Hematopoietic multipotent progenitor cell treated with erythropoietin and hydrocortisone succinate and interleukin-3 and kit ligand, for 4 days (in vitro differentiated cells): ENCODE measurements at regions not wholly inside any gene's neighbourhood (a gene's known extent, or its start where the extent isn't known, plus 50 kb on each side); places are given as distances from the start of the nearest gene placed in this dataset.
A peak's percentile ranks its signal among the peaks of the same experiment; 100 is the strongest.

Source experiments
- DNase-seq: peaks from one replicate; pipeline ENCODE4 v3.0.0-alpha.2; 2015

DNA sequence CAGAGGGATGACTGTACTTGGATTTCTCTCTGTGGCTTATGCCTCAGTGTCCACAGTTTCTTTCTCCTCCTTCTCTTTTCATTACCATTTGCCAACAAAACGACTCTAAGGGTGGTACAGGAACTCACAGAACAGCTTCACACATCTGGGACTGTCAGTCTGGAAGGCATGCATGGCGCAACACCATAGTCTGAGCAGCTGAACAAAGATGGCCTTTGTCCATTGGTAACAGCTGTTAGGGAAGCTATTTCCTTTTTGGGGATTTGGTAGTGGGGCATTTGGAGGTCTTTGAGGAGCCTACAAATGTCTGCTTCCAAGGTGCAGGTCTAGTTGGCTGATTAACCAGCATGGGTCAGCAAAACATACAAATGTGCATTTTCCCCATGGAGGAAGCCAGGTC, 81.4 kb upstream of the PCDH8 start:
- no peak for DNase-seq

DNA sequence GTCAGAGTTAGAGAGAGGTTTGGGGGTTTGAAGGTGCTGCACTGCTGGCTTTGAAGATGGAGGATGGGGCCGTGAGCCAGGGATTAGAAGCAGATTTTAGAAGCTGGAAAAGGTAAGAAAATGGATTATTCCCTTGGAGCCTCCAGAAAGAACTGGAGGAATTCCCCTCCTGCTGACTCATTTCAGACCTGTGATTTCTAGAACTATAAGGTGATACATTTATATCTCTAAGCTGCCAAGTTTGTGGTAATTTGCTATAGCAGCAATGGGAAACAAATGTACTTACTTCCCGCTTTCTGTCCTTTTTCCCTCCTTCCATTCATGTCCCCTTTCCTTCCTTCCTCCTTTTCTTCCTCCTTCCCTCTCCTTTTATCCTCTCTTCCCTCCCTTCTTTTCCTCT, 78.5 kb upstream of the PCDH8 start:
- DNase-seq: no peak

DNA sequence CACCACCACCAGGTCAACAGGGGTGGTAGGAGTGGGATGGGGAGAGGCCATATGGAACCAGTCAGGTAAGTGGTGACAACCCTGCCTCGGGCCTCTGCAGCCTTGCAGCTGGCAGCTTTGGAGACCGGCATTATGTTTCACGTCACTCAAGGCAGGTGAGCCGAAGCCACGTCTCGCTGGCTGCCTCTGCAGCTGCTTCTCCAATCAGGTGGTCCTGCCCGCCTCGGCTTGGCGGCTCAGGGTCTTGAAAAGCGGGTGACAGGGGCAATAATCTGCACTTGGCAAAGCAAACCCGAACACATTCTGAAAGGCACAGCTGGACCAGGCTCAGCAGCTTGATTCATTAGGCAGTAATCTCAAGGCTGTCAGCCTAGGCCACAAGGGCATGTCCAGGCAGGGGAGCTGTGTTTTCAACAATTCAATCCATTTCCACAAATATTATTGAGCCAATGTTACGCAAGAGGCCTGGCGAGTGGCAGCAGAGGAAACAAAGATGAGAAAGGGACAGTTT, 77.4 kb upstream of the PCDH8 start:
- DNase-seq: no peak

DNA sequence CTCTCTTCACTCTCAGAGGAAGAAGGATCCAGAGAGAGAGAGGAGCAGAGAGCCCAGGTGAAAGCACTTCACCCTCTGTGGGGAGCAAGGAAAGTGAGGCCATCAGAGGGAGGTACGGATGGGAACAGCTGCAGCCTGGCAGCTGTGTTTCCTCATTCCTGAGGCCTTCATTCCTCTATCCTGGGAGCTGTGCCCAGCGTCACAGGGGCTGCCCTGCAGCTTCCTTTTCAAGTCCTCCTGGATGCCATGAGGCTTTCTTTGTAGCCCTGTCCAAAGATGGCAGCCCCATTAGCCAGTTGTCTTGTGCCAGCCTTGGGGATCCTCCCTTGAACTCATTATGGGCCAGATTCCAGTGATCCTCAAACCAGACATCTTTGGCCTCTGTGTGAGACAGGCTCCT, 76.8 kb upstream of the PCDH8 start:
- no peak for DNase-seq

DNA sequence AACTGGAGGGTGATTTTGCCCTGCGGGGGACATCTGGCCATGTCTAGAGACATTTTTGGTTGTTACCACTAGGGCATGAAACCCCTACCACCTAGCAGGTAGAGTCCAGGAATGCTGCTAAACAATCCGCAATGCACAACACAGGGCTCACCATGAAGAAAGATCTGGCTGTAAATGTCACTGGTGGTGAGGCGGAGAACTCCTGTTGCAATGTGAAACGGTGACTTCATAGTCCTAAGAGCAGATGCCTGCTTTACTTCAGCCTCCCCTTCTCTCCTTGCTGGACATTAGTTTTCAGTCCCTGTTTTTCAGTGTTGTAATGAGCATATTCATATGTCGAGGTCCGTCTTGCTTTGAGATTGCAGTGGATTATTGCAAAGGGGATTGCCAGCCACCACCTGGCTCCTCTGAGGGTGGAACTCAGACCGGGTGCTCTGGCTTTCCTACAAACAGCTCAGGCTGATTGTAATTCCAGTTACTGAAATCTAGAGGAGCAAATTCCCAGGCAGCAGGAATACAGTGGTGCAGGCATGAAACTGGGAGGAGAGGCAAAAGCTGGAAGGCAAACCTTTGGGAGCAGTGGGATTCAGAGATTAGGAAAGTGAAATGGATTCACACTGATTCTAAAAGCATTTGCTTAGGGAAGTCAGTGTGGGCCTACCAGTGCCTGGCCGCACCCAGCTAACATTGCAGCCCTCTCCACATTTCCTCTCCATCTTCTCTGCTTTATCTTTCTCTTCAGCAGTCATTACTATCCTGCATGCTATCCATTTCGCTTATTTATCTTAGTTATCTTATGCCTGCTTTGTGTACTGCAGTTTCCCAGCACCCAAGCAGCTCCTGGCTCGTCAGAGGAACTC, 76.1 kb upstream of the PCDH8 start:
- no peak for DNase-seq

DNA sequence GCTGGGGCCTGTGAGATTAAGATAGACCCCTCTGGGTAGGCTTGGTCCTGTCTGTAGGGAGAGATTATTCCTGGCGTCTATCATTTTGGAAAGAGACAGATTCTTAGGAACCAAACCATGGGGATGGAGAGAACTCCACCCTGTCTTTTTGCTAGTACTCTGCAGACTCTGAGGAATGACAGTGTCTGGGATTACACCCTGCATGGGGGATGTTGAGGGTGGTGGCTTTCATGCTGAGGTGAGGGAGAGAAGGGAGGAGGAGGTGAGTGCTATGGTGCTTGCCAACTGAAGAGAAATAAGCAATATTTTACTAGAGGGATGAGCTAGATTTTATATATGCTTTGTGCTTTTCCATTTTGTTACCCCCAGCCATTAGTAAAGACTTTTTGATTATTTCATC, 74.5 kb upstream of the PCDH8 start:
- no peak for DNase-seq

DNA sequence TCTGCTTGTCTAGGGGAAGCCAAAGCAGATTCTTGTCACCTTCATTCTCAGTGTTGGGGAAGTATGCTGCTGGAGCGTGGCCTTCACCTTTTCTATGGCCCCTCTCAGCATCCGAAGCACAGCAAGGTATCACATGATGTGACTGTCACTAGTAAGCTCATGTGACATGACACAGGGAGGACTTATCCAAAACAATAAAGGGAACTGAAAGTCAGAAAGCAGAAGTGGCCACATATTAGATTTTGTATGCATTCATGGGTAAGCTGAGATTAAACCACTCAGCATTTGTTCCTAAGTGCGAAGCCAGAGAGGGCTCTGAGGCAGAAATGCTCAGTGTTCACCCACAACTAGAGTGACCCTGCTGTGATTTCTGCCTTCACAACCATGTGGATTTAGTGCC, 72.8 kb upstream of the PCDH8 start:
- peak; percentile 30 for DNase-seq

DNA sequence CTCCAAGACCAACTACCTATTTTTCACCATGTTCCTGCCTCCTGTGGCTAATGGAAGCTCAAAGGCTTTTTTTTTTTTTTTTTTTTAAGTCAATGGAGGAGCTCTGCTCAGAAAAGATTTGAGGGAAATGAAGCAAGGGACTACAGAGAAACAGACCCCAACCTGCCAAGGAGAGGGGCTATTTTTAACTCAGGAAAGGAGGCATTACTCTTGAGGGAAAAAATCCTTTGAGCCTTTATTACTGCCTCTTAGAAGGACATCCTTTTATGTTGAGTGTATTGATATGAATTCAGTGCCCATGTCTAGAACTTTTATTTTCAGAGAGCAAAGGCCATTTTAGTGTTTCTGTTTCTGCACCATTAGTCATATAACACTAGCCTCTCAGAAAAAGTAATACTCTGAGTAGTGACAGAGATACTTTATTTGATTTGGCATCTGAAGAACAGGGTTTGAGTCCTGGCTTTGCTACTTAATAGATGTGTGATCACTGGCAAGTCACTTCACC, 68.1 kb upstream of the PCDH8 start:
- DNase-seq: no peak

DNA sequence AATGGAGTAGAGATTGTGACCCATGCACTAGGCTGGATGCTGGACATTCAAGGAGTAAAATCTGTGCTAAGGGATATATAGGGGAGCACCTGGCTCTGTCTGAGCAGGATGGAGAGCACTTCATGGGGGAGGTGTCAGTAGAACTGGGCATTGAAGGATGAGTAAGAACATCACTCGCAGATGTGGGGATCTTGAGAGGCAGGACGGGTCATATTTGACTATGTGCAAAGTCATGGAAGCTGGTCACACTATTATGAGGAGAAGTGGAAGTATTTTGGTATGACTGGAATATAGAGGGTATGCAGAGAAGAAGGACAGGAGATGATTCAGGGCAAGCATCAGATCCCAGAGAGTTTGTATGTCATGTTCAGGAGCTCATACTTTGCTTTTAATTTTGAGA, 62.9 kb upstream of the PCDH8 start:
- no peak for DNase-seq

DNA sequence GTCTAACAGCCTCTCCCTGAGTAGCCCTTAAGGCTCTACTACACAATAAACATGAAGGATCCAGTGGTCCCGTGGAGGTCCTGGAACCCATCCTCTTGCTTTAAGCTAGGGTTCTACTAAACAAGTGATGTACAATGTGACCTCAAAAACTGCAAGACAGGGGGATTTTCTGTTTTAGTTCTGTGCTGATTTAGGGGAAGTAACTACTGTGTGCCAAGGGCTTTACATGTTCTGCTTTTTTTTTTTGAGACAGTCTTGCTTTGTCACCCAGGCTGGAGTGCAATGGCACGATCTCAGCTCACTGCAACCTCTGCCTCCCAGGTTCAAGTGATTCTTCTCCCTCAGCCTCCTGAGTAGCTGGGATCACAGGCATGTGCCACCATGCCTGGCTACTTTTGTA, 61.9 kb upstream of the PCDH8 start:
- peak; percentile 43 for DNase-seq

DNA sequence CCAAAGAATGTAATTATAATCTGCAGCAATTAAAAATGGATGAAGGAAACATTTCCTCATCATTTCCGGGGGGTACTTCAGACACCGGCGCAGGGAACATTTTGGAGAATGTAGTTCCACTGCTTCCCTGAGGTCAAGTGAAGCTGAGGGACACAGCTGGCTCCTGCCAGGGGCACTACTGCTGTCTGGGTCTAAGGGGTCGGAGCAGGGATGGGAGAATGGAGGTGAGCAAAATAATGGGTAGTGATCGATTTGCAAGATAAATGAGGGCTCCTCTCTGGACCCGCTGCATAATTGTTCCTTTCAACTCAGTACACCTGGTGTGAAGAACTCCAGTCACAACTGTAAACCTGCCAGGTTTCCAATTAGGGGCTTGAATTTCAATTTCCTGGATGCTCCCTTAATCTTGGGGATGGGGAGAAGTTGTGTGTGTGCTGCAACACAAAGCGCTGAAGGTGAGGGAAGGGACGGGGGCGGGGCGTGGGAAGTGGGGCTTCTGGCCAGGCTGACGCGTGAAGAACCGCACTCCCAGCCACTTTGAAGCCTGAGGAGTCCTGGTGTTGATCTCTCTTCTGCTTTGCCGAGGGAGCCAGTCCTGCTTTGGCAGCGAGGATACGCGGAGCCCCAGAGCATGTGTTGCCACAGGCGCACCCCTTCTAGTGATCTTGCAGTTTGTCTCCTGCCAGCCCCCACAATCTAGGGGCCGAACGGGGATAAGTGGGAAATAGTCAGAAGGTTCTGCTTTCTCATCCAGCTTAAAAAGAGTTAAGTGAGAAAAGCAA, 57.9 kb upstream of the PCDH8 start:
- DNase-seq: no peak

DNA sequence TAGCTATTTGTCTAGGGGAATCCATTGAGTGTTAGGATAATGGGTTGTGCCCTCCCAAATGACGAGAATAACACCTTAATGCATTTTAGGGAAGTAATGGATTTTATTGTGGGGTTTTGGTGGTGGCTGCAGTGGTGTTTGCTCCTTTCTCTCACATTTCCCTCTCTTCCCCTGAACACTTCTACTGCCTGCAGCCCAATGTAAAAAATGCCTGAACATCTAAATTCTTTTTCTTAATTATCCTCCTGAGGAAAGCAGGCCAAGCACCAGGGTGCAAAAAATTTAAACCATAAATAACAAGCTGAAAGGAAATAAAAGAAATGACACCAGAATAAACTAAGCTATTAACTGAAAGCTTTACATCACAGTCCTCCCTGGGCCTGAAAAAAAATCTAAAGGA, 57.3 kb upstream of the PCDH8 start:
- no peak for DNase-seq

DNA sequence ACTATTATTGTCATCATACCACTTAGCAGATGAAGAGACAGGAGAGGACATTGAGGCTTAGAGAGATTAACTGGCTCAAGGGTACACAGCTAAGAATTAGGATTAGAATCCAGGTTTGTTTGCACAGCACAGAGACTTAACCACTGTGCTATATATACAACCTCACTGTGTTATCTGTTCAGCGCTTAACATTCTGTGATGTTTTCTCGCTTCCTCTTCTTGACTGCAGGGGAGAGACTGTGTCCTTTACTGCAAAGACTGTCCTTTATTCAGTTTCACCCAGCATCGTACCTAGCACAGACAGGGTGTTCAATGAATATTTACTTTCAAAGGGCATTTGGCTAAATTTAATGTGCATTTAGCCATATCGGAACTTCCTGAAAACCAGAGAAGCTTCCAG, 54.9 kb upstream of the PCDH8 start:
- no peak for DNase-seq

DNA sequence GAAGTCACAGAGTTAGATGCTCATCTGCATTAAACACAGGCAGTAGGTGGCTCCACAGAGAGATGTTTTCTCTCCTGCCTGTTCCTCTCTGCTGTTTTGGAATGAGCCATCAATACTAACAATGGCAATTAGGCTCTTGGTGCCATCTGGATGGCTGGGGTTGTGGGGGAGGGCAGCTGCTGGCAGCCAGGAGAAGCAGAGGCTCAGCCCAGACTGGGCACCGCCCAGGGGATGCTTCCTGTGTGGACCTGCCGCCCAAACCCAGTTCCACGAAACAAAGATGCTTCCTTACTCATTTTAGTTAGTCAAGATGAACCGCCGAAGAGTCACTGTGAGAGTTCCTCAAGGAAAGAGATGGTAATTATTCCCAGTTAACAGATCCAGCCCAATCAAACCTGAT, 50.8 kb upstream of the PCDH8 start:
- no peak for DNase-seq
